Thyroid gland (tissue), 4 donors: ENCODE measurements at regions not wholly inside any gene's neighbourhood (a gene's known extent, or its start where the extent isn't known, plus 50 kb on each side); places are given as distances from the start of the nearest gene placed in this dataset.

Experiments used
- CTCF ChIP-seq, 6 experiments: fragments of 200-600 bp in 3 of 6; fragments of 450-650 bp in 3 of 6; sonication (generic) in 3 of 6; IDR thresholded peaks; one replicate each; pipeline ENCODE4 v1.5.1; 2016 to 2019; ENCODE audit warnings: antibody characterized with exemption in 6 of 6, mild to moderate bottlenecking in 2 of 6, inconsistent platforms in 1 of 6, moderate library complexity in 1 of 6
- POLR2A ChIP-seq, 2 donors: fragments of 450-650 bp; IDR thresholded peaks; one replicate each; pipeline ENCODE4 v1.6.1; 2017; ENCODE audit warnings: antibody characterized with exemption in 2 of 2, mild to moderate bottlenecking in 2 of 2, moderate library complexity in 1 of 2

GRCh38 chr3:81043660-81044199, 717.7 kb downstream of the GBE1 start:
- no peak for TF ChIP-seq CTCF (IDR thresholded peaks at IDR 0.05)
- TF ChIP-seq POLR2A (IDR thresholded peaks at IDR 0.05): no peak
